ENCODE measurements at regions not wholly inside any gene's neighbourhood (a gene's known extent, or its start where the extent isn't known, plus 50 kb on each side); places are given as distances from the start of the nearest gene placed in this dataset.

- DNase-seq: no peak
Observed at GRCh38 chr2:21254170-21254965, 130.6 kb downstream of the TDRD15 start.

GRCh38 chr2:21256006-21256405 is 132.2 kb downstream of the TDRD15 start:
- DNase-seq: no peak

GRCh38 chr2:21257621-21258020 is 133.9 kb downstream of the TDRD15 start:
- no peak for DNase-seq

GRCh38 chr2:21258082-21258481 is 134.3 kb downstream of the TDRD15 start:
- DNase-seq: no peak

- no peak for DNase-seq
Observed at GRCh38 chr2:21260311-21260710, 136.5 kb downstream of the TDRD15 start.

GRCh38 chr2:21261591-21261990 is 137.8 kb downstream of the TDRD15 start:
- no peak for DNase-seq

GRCh38 chr2:21262426-21262940 is 138.7 kb downstream of the TDRD15 start:
- DNase-seq: no peak

GRCh38 chr2:21263622-21264021 is 139.9 kb downstream of the TDRD15 start:
- no peak for DNase-seq

- DNase-seq: no peak
Observed at GRCh38 chr2:21265752-21266151, 142.0 kb downstream of the TDRD15 start.

GRCh38 chr2:21267232-21267835 is 143.6 kb downstream of the TDRD15 start:
- DNase-seq: no peak

- no peak for DNase-seq
Observed at GRCh38 chr2:21268197-21268877, 144.6 kb downstream of the TDRD15 start.

- DNase-seq: no peak
Observed at GRCh38 chr2:21268878-21269224, 145.1 kb downstream of the TDRD15 start.

GRCh38 chr2:21269382-21269781 is 145.6 kb downstream of the TDRD15 start:
- no peak for DNase-seq

- DNase-seq: no peak
Observed at GRCh38 chr2:21270083-21270491, 146.3 kb downstream of the TDRD15 start.

GRCh38 chr2:21270708-21271122 is 146.9 kb downstream of the TDRD15 start:
- no peak for DNase-seq

GRCh38 chr2:21276163-21276562 is 152.4 kb downstream of the TDRD15 start:
- no peak for DNase-seq

- DNase-seq: no peak
Observed at GRCh38 chr2:21277068-21278056, 153.6 kb downstream of the TDRD15 start.

- no peak for DNase-seq
Observed at GRCh38 chr2:21279525-21279924, 155.8 kb downstream of the TDRD15 start.

- no peak for DNase-seq
Observed at GRCh38 chr2:21280793-21281192, 157.0 kb downstream of the TDRD15 start.

GRCh38 chr2:21281384-21281783 is 157.6 kb downstream of the TDRD15 start:
- DNase-seq: no peak

- no peak for DNase-seq
Observed at GRCh38 chr2:21281791-21282514, 158.2 kb downstream of the TDRD15 start.

GRCh38 chr2:21282515-21282898 is 158.7 kb downstream of the TDRD15 start:
- DNase-seq: no peak

Measured in DMS79 treated with DMSO at 0.1 percent for 48 hours (cell line).